Sigmoid colon (tissue), 3 donors: ENCODE measurements at regions not wholly inside any gene's neighbourhood (a gene's known extent, or its start where the extent isn't known, plus 50 kb on each side); places are given as distances from the start of the nearest gene placed in this dataset.

ENCODE experiments used
- POLR2A ChIP-seq, 2 donors: fragments of 450-650 bp; IDR thresholded peaks; one replicate each; pipeline ENCODE4 v1.6.1; 2016; ENCODE audit warnings: antibody characterized with exemption in 2 of 2, mild to moderate bottlenecking in 2 of 2, moderate library complexity in 2 of 2
- TF ChIP-seq, protein P1 (sequence below), 4 experiments: fragments of 450-650 bp in 3 of 4; fragments of 200-600 bp in 1 of 4; IDR thresholded peaks; one replicate each; pipeline ENCODE4 v1.5.1; 2016 to 2019; ENCODE audit warnings: antibody characterized with exemption in 4 of 4, mild to moderate bottlenecking in 3 of 4, moderate library complexity in 2 of 4

GRCh38 chr6:81085431-81085790 is 667.1 kb downstream of the TENT5A start:
- TF ChIP-seq, protein P1, sequence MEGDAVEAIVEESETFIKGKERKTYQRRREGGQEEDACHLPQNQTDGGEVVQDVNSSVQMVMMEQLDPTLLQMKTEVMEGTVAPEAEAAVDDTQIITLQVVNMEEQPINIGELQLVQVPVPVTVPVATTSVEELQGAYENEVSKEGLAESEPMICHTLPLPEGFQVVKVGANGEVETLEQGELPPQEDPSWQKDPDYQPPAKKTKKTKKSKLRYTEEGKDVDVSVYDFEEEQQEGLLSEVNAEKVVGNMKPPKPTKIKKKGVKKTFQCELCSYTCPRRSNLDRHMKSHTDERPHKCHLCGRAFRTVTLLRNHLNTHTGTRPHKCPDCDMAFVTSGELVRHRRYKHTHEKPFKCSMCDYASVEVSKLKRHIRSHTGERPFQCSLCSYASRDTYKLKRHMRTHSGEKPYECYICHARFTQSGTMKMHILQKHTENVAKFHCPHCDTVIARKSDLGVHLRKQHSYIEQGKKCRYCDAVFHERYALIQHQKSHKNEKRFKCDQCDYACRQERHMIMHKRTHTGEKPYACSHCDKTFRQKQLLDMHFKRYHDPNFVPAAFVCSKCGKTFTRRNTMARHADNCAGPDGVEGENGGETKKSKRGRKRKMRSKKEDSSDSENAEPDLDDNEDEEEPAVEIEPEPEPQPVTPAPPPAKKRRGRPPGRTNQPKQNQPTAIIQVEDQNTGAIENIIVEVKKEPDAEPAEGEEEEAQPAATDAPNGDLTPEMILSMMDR (IDR thresholded peaks at IDR 0.05) = no peak
- TF ChIP-seq POLR2A (IDR thresholded peaks at IDR 0.05) = no peak
